Central memory CD8-positive, alpha-beta T cell (primary cell): ENCODE measurements at regions not wholly inside any gene's neighbourhood (a gene's known extent, or its start where the extent isn't known, plus 50 kb on each side); places are given as distances from the start of the nearest gene placed in this dataset.
A peak's percentile ranks its signal among the peaks of the same experiment; 100 is the strongest.
"Not testable (repeated sequence)": the region's sequence is repeated elsewhere in the genome, so short reads cannot be mapped to it uniquely, and the experiment has no call there.

Source experiments
- ATAC-seq: fragments of 150-1000 bp; cut with Tn5 transposase; replicated peaks from 2 replicates; pipeline ENCODE4 v1.10.0; 2022; ENCODE audit warnings: mild to moderate bottlenecking, moderate FRiP score, moderate number of reproducible peaks; ENCODE audit not compliant: poor library complexity, severe bottlenecking; ENCODE audit errors: extremely low read depth
- DNase-seq, 2 donors: peaks; one replicate each; pipeline ENCODE4 v3.0.0; 2021; ENCODE audit warnings: low spot score in 2 of 2
- H3K27ac Mint-ChIP-seq: one replicate; pipeline ENCODE4 v1.8.0; 2022; ENCODE audit warnings: low read depth, mild to moderate bottlenecking, moderate library complexity, mixed read lengths
- H3K27me3 Mint-ChIP-seq: one replicate; pipeline ENCODE4 v1.8.0; 2022; ENCODE audit warnings: mixed read lengths
- H3K36me3 Mint-ChIP-seq: one replicate; pipeline ENCODE4 v1.8.0; 2022; ENCODE audit warnings: mild to moderate bottlenecking, moderate library complexity, mixed read lengths; ENCODE audit not compliant: insufficient read depth
- H3K4me1 Mint-ChIP-seq: one replicate; pipeline ENCODE4 v1.8.0; 2022; ENCODE audit warnings: mixed read lengths
- H3K4me3 Mint-ChIP-seq: one replicate; pipeline ENCODE4 v1.8.0; 2022; ENCODE audit warnings: mild to moderate bottlenecking, moderate library complexity, mixed read lengths
- H3K9me3 Mint-ChIP-seq: one replicate; pipeline ENCODE4 v1.8.0; 2022; ENCODE audit warnings: mixed read lengths

DNA sequence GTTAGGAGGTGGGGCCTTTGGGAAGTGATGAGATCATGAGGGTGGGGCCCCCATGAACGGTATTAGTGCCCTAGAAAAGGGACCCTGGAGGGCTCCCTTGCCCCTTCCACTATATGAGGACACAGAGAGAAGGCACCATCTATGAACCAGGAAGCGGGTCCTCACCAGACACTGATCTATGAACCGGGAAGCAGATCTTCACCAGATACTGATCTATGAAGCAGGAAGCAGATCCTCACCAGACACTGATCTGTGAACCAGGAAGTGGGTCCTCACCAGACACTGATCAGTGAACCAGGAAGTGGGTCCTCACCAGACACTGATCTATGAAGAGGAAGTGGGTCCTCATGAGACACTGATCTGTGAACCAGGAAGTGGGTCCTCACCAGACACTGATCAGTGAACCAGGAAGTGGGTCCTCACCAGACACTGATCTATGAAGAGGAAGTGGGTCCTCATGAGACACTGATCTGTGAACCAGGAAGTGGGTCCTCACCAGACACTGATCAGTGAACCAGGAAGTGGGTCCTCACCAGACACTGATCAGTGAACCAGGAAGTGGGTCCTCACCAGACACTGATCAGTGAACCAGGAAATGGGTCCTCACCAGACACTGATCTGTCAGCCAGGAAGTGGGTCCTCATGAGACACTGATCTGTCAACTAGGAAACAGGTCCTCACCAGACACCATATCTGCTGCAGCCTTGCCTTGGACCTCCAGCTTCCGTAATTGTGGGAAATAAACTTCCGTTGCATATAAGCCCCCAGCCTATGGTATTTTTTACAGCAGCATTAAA, 316.1 kb downstream of the BRD1 start:
- Mint-ChIP-seq H3K9me3 (peaks cover 13% of the 10 kb centered on the region), H3K27ac (peak overlapping the region; percentile 96)
- not testable (repeated sequence) for H3K27me3 Mint-ChIP-seq, H3K4me1 Mint-ChIP-seq, H3K4me3 Mint-ChIP-seq, H3K36me3 Mint-ChIP-seq
- ATAC-seq (peak; percentile 52), DNase-seq (peak in 1 of 2 donors; percentile 18)

GRCh38 chr22:49510718-49511117, 317.0 kb downstream of the BRD1 start:
- Mint-ChIP-seq H3K9me3 (peaks cover 13% of the 10 kb centered on the region), H3K4me1 (peaks cover 6% of the 10 kb centered on the region), H3K4me3 (no peak overlapping the region), H3K27me3 (no peaks in the 10 kb centered on the region), H3K36me3 (no peaks in the 10 kb centered on the region), H3K27ac (peak overlapping the region; percentile 96)
- DNase-seq (no peak), ATAC-seq (no peak)

DNA sequence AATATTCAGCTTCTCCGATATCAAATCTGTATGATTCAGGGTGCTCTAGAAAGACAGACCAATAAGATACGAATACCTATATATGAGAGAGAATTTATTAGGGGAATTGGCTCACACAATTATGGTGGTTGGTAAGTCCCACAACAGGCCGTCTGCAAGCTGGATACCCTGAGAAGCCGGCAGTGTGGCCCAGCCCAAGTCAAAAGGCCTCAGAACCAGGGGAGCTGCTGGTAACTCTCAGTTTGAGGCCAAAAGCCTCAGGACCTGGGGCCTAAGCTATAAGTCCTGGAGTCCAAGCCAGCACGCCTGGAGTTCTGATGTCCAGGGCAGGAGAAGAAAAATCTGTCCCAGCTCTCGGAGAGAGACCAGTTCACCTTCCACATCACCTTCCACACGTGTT, 318.7 kb downstream of the BRD1 start:
- Mint-ChIP-seq H3K9me3 (peaks cover 13% of the 10 kb centered on the region), H3K4me1 (peaks cover 6% of the 10 kb centered on the region)
- DNase-seq = no peak

DNA sequence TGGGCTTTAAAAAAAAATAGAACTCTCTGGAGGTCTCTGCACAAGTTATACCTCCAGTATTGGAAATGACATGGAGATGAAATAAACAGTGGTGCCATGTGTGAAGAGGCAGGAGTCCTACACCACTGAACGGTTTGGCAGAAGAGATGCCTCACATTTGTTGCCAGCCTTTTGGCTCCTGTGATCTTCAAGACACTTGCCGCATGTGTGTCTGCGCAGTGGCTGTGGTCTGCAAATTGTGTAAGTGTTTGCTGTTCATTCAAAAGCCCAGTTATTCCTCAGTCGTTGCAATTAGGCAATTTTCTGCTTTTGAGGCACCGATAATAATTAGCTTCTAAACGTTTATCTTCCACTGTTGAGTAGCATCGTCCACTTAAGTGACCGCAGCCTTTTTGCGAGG, 319.1 kb downstream of the BRD1 start:
- ATAC-seq (no peak), DNase-seq (no peak)
- H3K36me3 Mint-ChIP-seq = no peaks in the 10 kb centered on the region
- H3K27me3 Mint-ChIP-seq = no peaks in the 10 kb centered on the region
- peaks cover 13% of the 10 kb centered on the region for H3K9me3 Mint-ChIP-seq
- no peak overlapping the region for H3K4me3 Mint-ChIP-seq
- H3K4me1 Mint-ChIP-seq = peaks cover 6% of the 10 kb centered on the region
- no peak overlapping the region for H3K27ac Mint-ChIP-seq

More for the DNA sequence above, 318.7 kb downstream of the BRD1 start:
- H3K27ac Mint-ChIP-seq = no peak overlapping the region
- H3K36me3 Mint-ChIP-seq = no peaks in the 10 kb centered on the region
- no peak for ATAC-seq
- no peak overlapping the region for H3K4me3 Mint-ChIP-seq
- H3K27me3 Mint-ChIP-seq = no peaks in the 10 kb centered on the region

DNA sequence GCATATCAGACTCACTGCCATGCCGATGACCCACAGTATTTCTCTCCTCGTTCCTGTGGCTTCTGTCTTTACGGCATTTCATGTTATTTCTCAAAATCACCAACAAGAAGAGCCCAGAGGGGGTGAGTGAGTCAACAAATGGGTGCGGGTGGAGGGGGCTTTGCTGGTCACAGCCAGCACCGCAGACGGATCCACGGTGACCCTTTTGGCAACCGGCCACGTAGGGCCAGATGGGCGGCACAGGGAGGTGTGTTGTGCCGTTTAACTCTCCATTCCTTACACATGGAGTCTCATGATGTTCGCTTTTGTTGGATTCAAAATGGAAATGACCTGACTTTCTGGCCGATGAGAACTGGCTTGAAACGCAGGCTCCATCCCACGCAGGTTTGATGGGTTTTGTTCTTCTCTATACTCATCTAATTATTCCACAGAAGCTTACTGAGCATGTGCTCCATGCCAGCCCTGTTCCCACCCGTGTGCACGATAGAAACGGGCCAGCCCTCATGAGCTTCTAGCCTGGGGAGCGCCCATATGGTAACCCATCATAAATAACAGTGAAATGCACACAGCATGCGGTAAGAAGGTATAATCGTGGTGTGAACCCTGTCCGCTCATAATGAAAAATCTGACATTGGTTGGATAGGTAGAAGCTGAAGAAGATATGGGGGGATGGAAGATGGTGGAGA, 319.9 kb downstream of the BRD1 start:
- DNase-seq = no peak
- Mint-ChIP-seq H3K27ac (no peak overlapping the region), H3K4me1 (peaks cover 6% of the 10 kb centered on the region), H3K27me3 (no peaks in the 10 kb centered on the region), H3K9me3 (peaks cover 13% of the 10 kb centered on the region), H3K4me3 (no peak overlapping the region), H3K36me3 (no peaks in the 10 kb centered on the region)
- ATAC-seq = no peak

- no peak overlapping the region for H3K4me3 Mint-ChIP-seq
- H3K9me3 Mint-ChIP-seq = peaks cover 8% of the 10 kb centered on the region
- peaks cover 2% of the 10 kb centered on the region for H3K4me1 Mint-ChIP-seq
- DNase-seq (no peak), ATAC-seq (no peak)
- no peaks in the 10 kb centered on the region for H3K36me3 Mint-ChIP-seq
- H3K27me3 Mint-ChIP-seq = no peaks in the 10 kb centered on the region
- H3K27ac Mint-ChIP-seq = no peak overlapping the region
These were observed 321.7 kb downstream of the BRD1 start for GRCh38 chr22:49506010-49506400.

- Mint-ChIP-seq H3K36me3 (no peaks in the 10 kb centered on the region), H3K27ac (no peak overlapping the region), H3K4me1 (no peaks in the 10 kb centered on the region), H3K4me3 (no peak overlapping the region), H3K9me3 (peaks cover 5% of the 10 kb centered on the region), H3K27me3 (no peaks in the 10 kb centered on the region)
- no peak for ATAC-seq
- no peak for DNase-seq
These were observed 322.2 kb downstream of the BRD1 start for GRCh38 chr22:49505337-49506009.

GRCh38 chr22:49503896-49504521, 323.7 kb downstream of the BRD1 start:
- H3K9me3 Mint-ChIP-seq = peaks cover 5% of the 10 kb centered on the region
- no peaks in the 10 kb centered on the region for H3K4me1 Mint-ChIP-seq
- H3K36me3 Mint-ChIP-seq = no peaks in the 10 kb centered on the region
- DNase-seq (no peak), ATAC-seq (no peak)
- H3K27me3 Mint-ChIP-seq = no peaks in the 10 kb centered on the region
- H3K27ac Mint-ChIP-seq = no peak overlapping the region
- H3K4me3 Mint-ChIP-seq = no peak overlapping the region

DNA sequence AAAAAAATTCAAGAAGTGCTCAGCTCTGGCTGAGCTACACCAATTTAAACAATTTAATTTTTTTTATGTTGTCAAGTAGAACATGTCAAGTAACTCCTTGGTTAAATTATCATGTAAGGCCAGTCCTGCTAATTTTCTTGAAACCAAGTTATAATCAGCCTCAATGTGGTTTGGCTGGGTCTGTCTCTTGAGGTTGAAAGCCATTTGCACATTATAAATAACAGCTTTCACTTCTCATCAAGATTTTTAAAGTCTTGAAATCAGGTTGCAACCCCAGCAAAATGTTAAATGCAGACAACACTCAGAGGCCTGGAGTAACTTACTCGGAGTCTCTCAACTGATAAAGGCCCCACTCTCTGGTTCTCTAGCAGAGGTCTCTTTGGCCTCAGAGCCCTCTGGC, 324.4 kb downstream of the BRD1 start:
- no peak overlapping the region for H3K27ac Mint-ChIP-seq
- H3K27me3 Mint-ChIP-seq = no peaks in the 10 kb centered on the region
- no peak for ATAC-seq
- peaks cover 5% of the 10 kb centered on the region for H3K9me3 Mint-ChIP-seq
- H3K4me1 Mint-ChIP-seq = no peaks in the 10 kb centered on the region
- H3K36me3 Mint-ChIP-seq = no peaks in the 10 kb centered on the region
- H3K4me3 Mint-ChIP-seq = no peak overlapping the region
- no peak for DNase-seq

DNA sequence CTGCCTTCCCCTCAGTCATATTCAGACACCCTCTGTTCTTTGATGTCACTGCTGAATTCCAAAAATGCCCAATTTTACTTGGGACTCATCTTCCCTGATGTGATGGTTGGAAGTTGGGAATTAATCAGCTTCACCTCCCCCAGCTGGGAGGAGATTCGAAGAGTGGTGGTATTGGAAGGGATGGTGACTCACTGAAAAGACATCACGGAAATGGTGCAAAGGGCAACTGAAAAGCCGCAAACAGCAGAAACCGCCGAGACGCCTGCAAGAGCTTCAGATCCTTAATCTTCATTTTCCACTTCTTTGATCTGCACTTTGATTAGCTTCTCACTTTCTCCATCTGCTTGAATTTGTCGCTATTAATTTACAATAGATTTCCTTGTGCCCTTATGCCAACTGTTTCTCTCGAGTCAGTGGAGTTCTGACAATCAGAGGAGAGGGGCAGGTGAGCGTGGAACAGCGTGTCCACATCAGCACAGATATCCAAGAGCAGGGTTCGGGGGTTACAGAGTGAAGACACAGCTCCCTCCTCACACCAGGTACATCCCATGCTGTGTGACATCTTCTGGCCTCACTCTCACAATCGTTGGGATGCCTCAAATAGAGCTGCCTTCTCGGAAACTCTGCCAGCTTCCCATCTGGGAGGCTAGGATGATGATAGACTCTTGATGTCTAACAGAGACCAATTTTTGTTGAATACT, 325.4 kb downstream of the BRD1 start:
- DNase-seq (no peak), ATAC-seq (no peak)
- H3K9me3 Mint-ChIP-seq = no peaks in the 10 kb centered on the region
- no peaks in the 10 kb centered on the region for H3K27me3 Mint-ChIP-seq
- H3K4me3 Mint-ChIP-seq = no peak overlapping the region
- H3K27ac Mint-ChIP-seq = no peak overlapping the region
- no peaks in the 10 kb centered on the region for H3K4me1 Mint-ChIP-seq
- H3K36me3 Mint-ChIP-seq = no peaks in the 10 kb centered on the region

GRCh38 chr22:49500942-49501395, 326.7 kb downstream of the BRD1 start:
- H3K27me3 Mint-ChIP-seq = no peaks in the 10 kb centered on the region
- H3K9me3 Mint-ChIP-seq = no peaks in the 10 kb centered on the region
- H3K36me3 Mint-ChIP-seq = no peaks in the 10 kb centered on the region
- no peaks in the 10 kb centered on the region for H3K4me1 Mint-ChIP-seq
- no peak for ATAC-seq
- DNase-seq = no peak
- H3K27ac Mint-ChIP-seq = no peak overlapping the region
- no peak overlapping the region for H3K4me3 Mint-ChIP-seq

- ATAC-seq = no peak
- DNase-seq = no peak
- Mint-ChIP-seq H3K27me3 (no peaks in the 10 kb centered on the region), H3K4me1 (no peaks in the 10 kb centered on the region), H3K27ac (no peak overlapping the region), H3K9me3 (no peaks in the 10 kb centered on the region), H3K4me3 (no peak overlapping the region), H3K36me3 (no peaks in the 10 kb centered on the region)
These were observed 327.6 kb downstream of the BRD1 start for GRCh38 chr22:49500076-49500460.
